ENCODE measurements at regions not wholly inside any gene's neighbourhood (a gene's known extent, or its start where the extent isn't known, plus 50 kb on each side); places are given as distances from the start of the nearest gene placed in this dataset.

DNA sequence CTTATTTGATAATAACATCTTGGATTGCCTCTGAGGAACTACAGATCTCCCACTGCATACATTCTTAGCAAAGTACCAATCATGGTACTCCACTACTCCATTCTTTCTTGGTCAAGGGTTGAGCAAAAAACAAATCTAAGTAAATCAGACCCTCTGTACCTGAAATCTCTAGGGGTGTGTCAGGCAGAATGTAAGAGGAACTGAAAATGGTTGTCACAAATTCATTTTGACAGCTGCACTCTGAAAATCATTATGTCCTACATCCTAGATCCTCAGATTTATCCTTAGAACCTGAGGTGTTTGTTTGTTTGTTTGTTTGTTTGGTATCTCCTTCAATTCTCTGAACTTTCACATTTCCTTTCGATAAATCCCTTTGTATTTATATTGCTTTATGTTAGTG, 433.2 kb upstream of the BTBD3 start:
- TF ChIP-seq TAF1 (IDR thresholded peaks at IDR 0.05; ENCODE audit: borderline replicate concordance, insufficient read depth, low read length) = no peak
- no peak for TF ChIP-seq POLR2AphosphoS5 (IDR thresholded peaks at IDR 0.05; ENCODE audit: low read depth, low read length)
